GM21515 (cell line): ENCODE measurements at regions not wholly inside any gene's neighbourhood (a gene's known extent, or its start where the extent isn't known, plus 50 kb on each side); places are given as distances from the start of the nearest gene placed in this dataset.

Experiments
- ATAC-seq: cut with Tn5 transposase; IDR thresholded peaks from one replicate; pipeline ENCODE4 v1.9.1; 2021; ENCODE audit not compliant: unreplicated experiment

DNA sequence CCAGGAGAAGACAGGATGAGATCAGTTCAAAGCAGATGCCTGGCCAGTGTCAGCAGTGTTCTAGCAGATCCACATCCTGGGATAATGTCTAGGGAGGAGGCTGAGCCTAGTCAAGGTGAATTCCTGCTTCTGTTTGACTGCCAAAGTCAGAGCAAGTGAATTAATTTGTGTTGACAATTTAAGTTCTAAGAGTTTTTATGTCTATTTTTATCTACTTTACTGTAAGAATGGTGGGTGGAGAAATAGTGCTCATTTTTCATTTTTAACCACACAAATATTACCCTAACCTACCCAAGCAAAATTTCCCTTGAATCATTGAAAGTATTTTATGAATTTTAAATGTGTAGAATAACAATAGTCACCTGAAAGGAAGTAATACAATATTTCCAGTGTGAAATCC, 207.6 kb upstream of the SLC10A2 start:
- ATAC-seq, result no peak

DNA sequence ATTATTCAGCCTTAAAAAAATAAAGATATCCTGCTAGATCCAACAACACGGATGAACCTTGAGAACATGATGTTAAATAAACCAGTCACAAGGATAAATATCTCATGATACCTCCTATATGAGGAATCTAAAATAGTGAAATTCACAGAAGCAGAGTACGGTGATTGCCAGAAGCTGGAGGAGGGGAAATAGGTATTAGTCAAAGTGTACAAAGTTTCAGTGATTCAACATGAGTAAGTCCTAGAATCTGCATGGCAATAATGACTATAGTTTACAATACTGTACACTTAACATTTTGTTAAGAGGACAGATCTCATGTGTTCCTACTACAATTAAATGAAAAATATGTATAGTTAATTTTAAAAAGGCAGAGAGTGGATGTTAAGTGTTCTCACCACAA, 206.6 kb upstream of the SLC10A2 start:
- ATAC-seq, result no peak

DNA sequence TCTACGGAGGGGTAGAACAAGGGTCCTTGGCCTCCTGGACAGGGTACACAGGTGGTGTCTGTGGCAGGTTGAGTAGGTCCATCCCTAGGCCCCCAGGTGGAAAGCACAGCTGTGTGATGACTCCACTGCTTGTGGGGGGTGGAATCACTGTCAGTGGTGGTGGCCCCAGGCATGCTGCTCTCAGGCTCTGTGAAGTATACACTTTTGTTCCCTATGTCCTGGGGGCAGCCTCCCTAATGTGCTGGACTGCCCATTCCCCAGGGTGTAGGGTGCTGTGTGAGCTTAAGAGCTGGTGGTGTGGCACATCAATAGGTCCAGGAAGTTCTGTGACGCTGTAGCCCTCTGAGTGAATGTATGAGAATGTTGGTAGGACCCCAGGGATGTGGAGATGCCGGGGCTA, 197.2 kb upstream of the SLC10A2 start:
- no peak for ATAC-seq

DNA sequence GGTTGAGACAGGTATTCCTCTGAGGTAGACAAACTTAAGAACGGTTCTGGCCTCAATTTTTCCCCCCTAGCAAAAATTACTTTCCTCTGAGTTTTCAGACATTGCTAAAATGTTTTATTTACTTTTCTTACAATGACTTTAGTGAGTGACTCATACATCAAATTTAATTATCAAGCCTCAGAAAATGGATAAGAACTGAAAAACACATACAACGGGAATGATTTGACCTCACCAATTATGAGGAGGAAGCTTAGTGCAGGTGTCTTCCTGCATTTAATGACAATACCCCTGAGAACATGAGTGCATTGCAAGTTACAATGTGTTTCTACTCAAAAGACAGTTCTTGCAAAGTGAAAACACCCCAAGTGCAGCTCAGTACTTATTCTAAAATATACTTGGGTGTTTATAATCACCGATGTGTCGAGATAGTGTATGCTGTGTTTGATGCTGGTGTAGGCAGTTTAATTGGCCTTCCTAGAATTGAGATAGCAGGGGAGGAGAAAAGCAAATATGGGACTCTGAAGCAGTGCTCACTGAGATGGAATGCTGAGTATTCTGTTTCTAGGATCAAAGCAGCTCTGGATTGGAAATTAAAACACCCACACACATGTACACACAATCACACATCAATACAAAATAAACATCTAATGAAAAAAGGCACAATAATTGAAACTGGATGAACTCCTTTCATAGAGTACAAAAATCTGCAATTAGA, 189.5 kb upstream of the SLC10A2 start:
- ATAC-seq, result no peak

DNA sequence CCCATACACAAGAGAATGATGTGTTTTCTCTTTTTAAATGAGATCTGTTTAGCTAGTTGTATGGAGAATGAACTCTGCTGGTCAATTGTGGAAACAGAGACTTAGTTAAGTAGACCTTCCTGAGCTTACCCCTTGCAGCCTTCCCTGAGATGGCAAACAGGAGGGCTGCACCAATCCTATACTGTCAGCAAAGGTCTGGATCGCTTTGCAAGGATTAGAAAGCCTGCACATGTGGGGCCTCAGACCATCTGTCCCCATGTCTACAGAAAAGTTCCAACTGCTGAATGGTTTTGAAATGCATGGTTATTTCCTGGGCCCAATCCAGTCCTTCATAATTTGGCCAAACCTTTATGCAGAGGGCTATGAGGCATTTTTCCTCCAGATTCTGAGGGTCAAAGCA, 183.9 kb upstream of the SLC10A2 start:
- ATAC-seq, result no peak

DNA sequence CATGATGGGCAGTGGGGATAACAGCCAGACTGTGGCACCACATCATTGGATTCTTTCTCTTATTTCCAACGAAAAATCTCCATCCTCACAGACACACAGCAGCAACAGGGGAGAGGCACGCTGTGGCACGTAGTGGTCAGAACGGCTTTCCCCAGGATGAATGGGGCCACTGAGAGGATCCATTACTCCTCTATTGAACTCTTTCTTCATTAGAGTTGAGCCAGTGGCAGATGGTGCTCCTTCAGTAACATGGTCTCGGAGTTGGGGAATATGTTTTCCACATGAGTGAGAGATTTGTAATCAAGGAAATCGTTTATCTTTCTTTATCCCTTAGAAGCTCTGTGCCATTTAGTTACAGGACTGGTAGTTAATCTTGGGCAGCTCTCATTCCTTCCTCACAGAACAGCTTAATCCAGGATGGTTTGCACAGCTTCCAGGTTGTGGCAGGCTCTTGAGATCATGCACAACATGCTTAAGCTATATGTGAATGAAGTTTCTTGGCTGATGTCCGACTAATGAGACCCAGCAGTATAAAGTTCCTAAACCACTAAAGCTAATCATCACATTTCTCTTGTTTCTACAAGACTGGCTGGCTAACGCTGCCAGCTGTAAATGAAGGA, 180.5 kb upstream of the SLC10A2 start:
- no peak for ATAC-seq

DNA sequence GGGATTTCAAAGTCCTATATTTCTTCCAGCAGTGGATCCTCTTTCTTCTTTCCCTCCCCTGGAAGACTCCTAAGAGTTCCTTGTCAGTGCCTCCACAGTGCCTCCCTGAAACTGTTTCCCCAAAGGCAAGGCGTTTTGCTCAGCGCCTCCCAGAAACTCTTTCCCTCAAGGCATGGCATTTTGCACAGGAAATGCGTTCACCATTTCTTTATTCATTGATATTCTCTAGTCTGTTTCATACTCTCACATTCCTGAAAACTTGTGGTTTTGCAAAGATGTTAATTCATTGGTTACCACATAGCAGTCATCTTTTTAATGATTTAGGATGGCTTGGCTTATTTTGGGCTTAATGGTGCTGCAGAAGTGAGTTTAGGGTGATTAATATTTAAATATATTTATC, 177.3 kb upstream of the SLC10A2 start:
- ATAC-seq, result no peak

DNA sequence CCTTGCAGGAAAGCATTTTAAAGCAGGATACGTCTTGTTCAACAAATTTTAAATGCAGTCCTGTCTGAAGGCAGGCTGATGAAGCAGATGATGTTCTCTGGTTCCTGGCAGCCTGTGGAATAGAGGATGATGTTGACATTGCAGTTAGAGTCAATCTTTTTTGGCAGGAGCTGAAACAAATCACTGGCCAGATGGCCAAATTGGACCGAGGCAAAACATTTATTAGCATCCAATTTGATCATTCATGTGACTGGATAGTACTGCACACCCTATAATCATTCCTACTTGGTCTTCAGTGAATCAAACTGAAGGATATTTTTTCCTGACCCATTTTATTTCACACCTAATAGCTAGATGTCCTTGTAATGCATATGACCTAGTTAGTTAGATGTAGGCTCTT, 172.2 kb upstream of the SLC10A2 start:
- ATAC-seq, result no peak

DNA sequence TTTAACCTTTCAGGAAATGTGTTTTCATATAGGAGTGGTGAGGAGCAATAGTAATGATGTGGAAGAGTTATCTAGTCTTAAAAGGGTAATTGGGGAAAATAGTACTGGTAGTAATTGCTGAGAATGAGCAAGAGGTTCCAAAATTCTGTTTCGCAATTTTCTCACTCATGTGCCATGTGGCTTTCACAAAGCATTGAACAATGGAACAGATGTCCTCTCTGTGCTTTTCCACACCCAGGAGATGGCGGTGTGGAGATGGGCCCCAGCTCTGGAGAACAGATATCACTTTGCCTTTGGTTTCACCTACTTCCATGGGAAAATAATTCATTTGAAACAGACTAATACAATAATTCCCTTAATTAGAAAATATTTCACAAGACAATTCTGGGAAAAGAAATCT, 170.0 kb upstream of the SLC10A2 start:
- no peak for ATAC-seq

DNA sequence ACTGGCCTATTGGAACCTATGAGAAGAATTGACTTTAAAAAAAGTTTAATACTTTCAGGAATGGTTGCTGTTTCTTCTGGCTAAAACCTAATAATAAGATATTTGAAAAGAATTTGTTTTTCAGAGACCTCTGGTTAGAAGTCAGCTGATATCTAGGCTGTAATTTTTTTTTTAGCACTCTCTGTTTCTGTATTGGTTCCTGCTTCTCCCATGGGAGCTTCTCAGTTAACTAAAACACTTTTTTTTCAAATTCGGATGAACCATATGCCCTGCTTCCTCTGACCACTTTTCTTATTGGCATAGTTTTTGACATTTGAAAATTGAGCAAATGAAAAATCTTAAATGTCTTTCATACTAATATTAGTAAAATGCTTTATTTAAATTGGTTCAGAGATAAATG, 163.5 kb upstream of the SLC10A2 start:
- ATAC-seq, result no peak

DNA sequence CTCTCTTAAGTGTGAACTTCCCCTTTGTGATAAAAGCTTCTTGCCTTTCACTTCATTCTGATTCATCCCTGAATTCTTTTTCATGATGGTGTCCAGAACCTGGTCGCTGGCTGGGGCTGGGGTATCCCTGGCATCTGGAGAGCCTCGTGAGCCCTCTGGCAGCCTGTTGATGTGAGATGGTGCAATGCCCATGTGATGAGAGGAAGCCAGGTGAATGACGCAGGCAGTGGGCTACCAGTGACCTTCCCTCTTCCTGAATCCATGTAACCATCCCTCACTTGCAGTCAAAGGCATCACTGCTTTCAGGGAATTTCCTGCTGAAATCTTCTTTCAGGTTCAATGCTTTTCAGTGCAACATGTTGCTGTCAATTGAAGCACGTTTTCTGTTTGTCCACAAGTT, 158.6 kb upstream of the SLC10A2 start:
- ATAC-seq, result no peak

DNA sequence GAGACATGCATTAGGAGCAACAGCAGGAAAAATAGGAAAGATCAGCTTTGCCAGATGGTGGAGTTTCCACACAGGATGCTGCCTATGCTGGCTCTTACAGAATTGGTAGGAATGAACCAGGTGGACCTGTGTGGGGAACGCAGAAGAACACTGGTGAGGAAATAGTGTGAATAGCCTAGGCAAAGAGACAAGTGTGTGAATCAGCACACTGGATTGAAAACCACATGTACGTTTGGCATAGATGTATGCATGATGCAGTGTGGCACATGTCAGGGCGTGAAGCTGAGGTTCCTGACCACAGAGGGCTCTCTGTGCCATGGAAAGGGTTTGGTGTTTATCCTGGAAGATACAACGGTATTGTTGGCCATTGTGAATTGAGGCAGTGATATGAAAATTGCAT, 156.5 kb upstream of the SLC10A2 start:
- ATAC-seq, result no peak

DNA sequence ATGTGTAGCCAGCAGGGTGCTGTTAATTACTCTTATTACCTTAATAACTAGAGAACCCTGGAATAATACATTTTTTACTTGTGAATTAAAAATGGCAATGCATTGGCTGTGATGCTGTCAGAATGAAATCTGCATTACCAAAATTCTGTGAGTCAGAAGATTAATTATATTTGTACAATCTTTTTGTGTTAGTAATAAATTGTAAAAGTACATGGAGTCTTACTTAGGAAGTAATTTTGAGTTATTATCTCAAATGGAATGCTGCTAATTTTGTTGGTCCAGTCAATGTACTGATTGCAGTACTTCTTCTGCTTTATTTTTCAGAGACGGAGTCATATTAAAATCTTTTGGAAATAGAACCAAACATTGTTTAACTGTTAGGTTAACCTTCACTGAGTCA, 152.0 kb upstream of the SLC10A2 start:
- ATAC-seq, result no peak

DNA sequence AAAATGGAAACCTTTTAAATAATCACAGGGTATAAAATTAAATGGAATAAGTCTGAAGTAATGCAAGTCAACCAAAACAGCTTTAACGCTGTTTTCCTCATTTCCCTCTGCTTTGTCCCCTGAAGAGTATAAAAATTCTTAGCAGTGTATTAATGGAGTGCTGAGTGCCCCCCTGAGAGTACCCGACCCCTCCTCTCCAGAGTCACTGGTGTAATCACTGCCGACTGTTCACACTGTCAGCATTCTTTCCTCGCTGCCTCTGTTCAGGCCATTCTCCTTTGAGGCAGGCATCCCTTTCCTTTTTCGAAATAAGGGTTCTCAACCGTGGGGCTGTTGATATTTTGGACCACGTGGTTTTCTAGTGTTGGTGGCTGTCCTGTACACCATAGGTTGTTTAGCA, 146.9 kb upstream of the SLC10A2 start:
- no peak for ATAC-seq

DNA sequence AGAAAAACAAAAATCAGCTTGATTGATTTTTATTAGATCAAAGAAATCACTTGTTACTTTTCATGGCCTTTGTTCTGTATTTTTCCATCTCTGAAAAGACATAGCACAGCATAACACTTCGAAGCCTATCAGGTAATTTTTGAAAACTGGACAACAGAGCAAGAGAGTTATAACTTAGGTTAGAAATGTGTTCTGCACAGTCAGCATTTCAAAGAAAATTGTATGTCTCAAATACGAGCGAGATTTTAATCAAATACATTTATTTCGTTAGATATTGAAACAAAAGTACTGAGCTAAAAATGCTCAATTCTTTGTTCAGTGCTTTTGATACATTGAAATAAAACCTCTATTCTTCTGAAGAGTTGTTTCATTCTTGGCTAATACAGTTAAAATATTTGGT, 144.1 kb upstream of the SLC10A2 start:
- no peak for ATAC-seq

DNA sequence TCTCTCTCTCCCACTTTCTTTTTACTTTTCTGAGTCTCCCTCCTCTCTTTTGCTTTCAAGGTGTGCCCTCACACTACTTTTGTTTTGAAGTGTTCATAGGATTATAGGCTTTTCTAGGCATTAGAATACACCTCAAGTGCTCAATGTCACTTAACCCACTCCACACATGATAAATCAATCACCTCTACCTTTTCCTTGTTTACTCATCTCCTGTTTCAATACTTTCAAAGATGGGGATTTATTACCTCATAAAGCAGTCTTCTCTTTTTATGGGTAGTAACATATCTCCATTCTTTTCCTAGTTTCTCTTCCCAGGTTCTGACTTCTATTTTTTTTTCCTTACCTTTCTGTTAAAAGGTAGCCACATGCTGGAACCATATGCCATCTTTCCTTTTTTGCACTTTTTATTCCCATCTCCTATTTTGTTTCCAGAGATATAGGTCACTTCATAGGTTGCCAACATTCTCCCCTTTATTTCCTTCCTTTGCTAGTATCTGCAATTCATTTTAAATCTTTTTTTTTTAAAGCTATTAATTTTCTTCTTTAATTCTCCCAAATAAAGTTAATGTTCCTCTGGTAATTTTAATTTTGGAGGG, 137.6 kb upstream of the SLC10A2 start:
- no peak for ATAC-seq

DNA sequence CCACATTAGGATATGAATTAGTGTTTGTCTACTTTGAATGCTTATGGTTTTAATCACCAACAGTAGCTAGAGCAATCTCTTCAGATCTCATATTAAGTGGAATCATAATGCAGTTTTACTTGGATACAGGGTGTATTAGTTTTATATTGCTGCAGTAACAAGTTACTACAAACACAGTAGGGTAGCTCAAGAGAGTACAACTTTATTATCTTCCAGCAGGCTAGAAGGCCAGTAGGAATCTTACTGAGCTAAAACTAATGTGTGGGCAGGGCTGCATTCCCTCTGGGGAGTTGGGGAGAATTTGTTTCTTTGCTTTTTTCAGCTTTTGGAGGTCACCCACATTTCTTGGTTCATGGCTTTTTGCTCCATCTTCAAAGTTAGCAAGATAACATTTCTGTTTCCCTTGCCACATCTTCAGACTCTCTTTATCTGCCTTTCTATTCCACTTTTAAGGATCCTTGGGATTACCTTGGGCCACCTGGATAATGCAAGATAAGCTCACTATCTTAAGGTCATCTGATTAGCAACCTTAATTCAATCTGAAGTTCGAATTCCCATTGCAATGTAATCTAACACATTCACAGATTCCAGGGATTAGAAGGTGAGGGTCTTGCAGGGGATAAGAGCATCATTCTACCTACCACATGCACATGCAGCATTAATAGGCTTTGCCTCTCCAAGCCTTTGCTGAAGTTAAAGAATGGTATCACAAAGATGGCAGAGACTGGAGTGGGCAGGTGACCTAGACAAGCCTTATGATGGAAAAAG, 134.1 kb upstream of the SLC10A2 start:
- no peak for ATAC-seq

DNA sequence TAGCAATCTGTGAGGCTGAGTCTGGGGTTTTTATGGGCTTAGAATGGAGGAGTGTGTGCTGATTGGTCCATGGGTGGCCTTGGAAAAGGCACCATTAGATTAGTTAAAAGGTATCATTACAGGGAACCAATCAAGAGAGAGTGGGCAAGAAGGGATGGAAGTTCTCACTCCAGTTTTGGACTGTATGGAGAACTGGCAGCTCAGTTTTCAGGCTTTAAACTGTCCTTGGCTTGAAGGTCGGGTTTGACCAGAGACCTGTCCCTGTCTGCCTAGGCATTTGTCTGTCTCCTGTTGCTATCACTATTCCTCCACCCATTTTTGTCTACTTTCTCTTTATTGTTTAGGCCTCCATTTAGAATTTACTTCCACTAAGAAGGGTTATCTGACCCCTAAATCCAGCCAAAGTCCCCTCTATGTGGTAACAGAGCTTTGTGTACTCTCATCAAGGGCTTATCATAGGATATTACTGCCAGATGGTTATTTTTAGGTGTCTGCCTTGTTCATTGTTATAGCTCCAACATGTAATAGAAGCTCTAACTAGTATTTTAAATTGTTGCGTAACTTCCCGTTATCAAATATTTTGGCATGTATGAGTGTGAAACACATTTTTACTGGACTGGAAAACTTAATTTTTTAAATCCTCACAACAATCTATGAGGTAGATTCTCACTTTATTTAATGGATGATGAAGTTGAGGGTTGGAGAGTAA, 133.3 kb upstream of the SLC10A2 start:
- ATAC-seq, result no peak

DNA sequence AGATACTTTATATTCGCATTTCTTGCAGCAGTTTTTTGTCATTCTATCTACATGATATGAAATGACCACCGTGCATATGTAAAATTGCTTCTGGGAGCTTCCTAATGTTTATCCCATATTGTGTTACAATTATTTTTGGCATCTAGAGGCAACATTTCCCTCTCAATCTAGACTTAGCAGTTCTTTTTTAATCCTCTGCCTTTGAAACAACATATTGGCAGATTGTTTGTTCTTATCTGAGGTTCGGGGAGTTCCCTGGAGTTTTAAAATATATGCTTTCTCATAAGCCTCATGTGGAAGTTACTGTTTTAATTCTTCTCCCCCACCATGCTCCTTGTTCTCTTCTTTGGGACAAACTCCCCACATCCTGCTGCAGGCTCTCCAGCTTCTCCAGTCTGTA, 130.1 kb upstream of the SLC10A2 start:
- no peak for ATAC-seq

DNA sequence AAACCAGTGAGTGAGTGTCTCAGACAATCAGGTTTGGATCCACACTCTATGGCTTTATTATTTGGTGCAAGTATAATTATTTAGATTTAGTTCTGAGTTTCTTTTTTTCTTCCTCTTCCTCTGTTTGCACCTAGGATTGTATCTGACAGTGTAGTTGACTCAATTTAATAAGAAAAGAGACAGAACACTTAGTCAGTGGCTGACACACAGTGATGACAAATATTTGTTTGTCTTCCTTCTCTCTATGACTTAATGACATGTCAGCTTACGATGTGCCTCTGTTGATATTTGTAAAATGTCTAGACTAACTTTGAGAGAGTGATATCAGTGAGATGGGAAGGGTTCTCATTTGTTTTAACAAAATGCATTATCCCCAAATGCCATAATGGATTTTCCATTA, 129.5 kb upstream of the SLC10A2 start:
- ATAC-seq, result no peak

DNA sequence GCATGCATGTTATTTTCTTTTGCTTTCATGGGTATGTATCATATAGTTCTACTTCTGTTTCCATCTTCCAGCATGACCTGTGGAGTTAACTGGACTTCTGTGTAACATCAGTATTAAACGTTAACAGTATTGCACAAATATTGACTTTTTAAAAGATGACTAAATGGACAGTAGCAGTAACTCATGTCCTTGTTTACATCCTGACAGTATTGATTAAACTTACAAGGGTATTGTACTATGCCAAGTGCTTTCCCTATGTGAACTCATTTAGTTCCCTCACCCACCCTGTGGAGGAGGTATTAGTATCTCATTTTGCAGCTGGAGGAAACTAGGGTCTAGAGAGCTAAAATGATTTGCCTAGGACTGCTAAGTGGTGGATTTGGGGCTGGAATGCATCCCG, 128.7 kb upstream of the SLC10A2 start:
- no peak for ATAC-seq
